ENCODE measurements at regions not wholly inside any gene's neighbourhood (a gene's known extent, or its start where the extent isn't known, plus 50 kb on each side); places are given as distances from the start of the nearest gene placed in this dataset.

GRCh38 chr10:130493021-130493420 lies 356.8 kb downstream of the GLRX3 start:
- TF ChIP-seq CTCF (IDR thresholded peaks at IDR 0.05) (no peak), REST (IDR thresholded peaks at IDR 0.05) (no peak), ESRRA (IDR thresholded peaks at IDR 0.05; ENCODE audit: borderline replicate concordance, low read length) (no peak), CHD2 (IDR thresholded peaks at IDR 0.05; ENCODE audit: low read length, partially characterized antibody) (no peak), POLR2A (IDR thresholded peaks at IDR 0.05; ENCODE audit: low read length) (no peak), MAFK (IDR thresholded peaks at IDR 0.05; ENCODE audit: partially characterized antibody) (no peak), RAD21 (conservative IDR thresholded peaks at IDR 0.05 in 1 of 2, IDR thresholded peaks at IDR 0.05 in 1 of 2) (no peak), EP300 (IDR thresholded peaks at IDR 0.05) (no peak), EHMT2 (IDR thresholded peaks at IDR 0.05; ENCODE audit: low read depth) (no peak)
- TF ChIP-seq, protein P1, sequence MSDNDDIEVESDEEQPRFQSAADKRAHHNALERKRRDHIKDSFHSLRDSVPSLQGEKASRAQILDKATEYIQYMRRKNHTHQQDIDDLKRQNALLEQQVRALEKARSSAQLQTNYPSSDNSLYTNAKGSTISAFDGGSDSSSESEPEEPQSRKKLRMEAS (IDR thresholded peaks at IDR 0.05): no peak

Measured in A549 (cell line).